Mesenchymal stem cell (in vitro differentiated cells and primary cell): ENCODE measurements at regions not wholly inside any gene's neighbourhood (a gene's known extent, or its start where the extent isn't known, plus 50 kb on each side); places are given as distances from the start of the nearest gene placed in this dataset.

Experiments
- DNase-seq: peaks from one replicate; pipeline ENCODE4 v3.0.0-alpha.2; 2013
- H2AFZ ChIP-seq: one replicate; pipeline ENCODE4 v1.6.1; 2013; ENCODE audit warnings: low read depth, mild to moderate bottlenecking, control low read depth, inconsistent platforms, low read length, moderate library complexity
- H2AK5ac ChIP-seq: 2 replicates; pipeline ENCODE4 v1.6.1; 2013; ENCODE audit warnings: low read length, moderate library complexity, mild to moderate bottlenecking, inconsistent platforms; ENCODE audit not compliant: severe bottlenecking
- H2BK120ac ChIP-seq: one replicate; pipeline ENCODE4 v1.6.1; 2013; ENCODE audit warnings: low read depth, mild to moderate bottlenecking, inconsistent platforms, low read length, moderate library complexity
- H2BK12ac ChIP-seq, 2 experiments: one replicate each; pipeline ENCODE4 v1.6.1; 2013; ENCODE audit warnings: inconsistent platforms in 2 of 2, low read length in 2 of 2, mild to moderate bottlenecking in 2 of 2, moderate library complexity in 2 of 2, control low read depth in 1 of 2
- H2BK15ac ChIP-seq: one replicate; pipeline ENCODE4 v1.6.1; 2013; ENCODE audit warnings: mild to moderate bottlenecking, low read depth, inconsistent platforms; ENCODE audit not compliant: poor library complexity, severe bottlenecking
- H2BK5ac ChIP-seq: 2 replicates; pipeline ENCODE4 v1.6.1; 2013; ENCODE audit warnings: low read depth, mild to moderate bottlenecking, low read length, control low read depth, inconsistent platforms; ENCODE audit not compliant: poor library complexity, severe bottlenecking
- H3K14ac ChIP-seq, 2 experiments: one replicate each; pipeline ENCODE4 v1.6.1; 2013; ENCODE audit warnings: inconsistent platforms in 2 of 2, low read length in 2 of 2, control low read depth in 1 of 2, mild to moderate bottlenecking in 1 of 2, moderate library complexity in 1 of 2
- H3K18ac ChIP-seq, 2 experiments: one replicate each; pipeline ENCODE4 v1.6.1; 2013; ENCODE audit warnings: inconsistent platforms in 2 of 2, low read length in 2 of 2, control low read depth in 1 of 2, low read depth in 1 of 2, mild to moderate bottlenecking in 1 of 2
- H3K23ac ChIP-seq, 2 experiments: one replicate each; pipeline ENCODE4 v1.6.1; 2013; ENCODE audit warnings: inconsistent platforms in 2 of 2, low read length in 2 of 2, mild to moderate bottlenecking in 2 of 2, moderate library complexity in 2 of 2, control low read depth in 1 of 2
- H3K27ac ChIP-seq: 2 replicates; pipeline ENCODE4 v1.5.1; 2013; ENCODE audit warnings: mild to moderate bottlenecking, moderate library complexity, low read length, control low read depth, inconsistent platforms; ENCODE audit not compliant: poor library complexity, severe bottlenecking
- H3K27me3 ChIP-seq, 2 experiments: 2 replicates each; pipeline versions ENCODE4 v1.6.1 to v1.7.0; 2013; ENCODE audit warnings: low read length in 2 of 2, mild to moderate bottlenecking in 2 of 2, moderate library complexity in 2 of 2, control low read depth in 1 of 2, inconsistent platforms in 1 of 2; ENCODE audit not compliant: control insufficient read depth in 1 of 2, insufficient read depth in 1 of 2
- H3K36me3 ChIP-seq, 2 experiments: 2 replicates each; pipeline versions ENCODE4 v1.6.1 to v1.7.0; 2013; ENCODE audit warnings: low read length in 2 of 2, control low read depth in 1 of 2, inconsistent platforms in 1 of 2, low read depth in 1 of 2, mild to moderate bottlenecking in 1 of 2; ENCODE audit not compliant: insufficient read depth in 2 of 2, control insufficient read depth in 1 of 2
- H3K4ac ChIP-seq, 2 experiments: one replicate each; pipeline ENCODE4 v1.6.1; 2013; ENCODE audit warnings: inconsistent platforms in 2 of 2, low read length in 2 of 2, mild to moderate bottlenecking in 2 of 2, moderate library complexity in 2 of 2, control low read depth in 1 of 2, low read depth in 1 of 2
- H3K4me1 ChIP-seq: 2 replicates; pipeline ENCODE4 v1.6.1; 2013; ENCODE audit warnings: low read depth, low read length, control low read depth; ENCODE audit not compliant: control insufficient read depth, insufficient read depth
- H3K4me2 ChIP-seq: 2 replicates; pipeline ENCODE4 v1.6.1; 2013; ENCODE audit warnings: low read length, mild to moderate bottlenecking, inconsistent platforms; ENCODE audit not compliant: poor library complexity, severe bottlenecking
- H3K4me3 ChIP-seq, 2 experiments: 2 replicates each; pipeline versions ENCODE4 v1.5.1 to v1.7.0; 2013; ENCODE audit warnings: low read length in 2 of 2, mild to moderate bottlenecking in 2 of 2, control low read depth in 1 of 2, low read depth in 1 of 2; ENCODE audit not compliant: insufficient read depth in 1 of 2
- H3K79me1 ChIP-seq: replicated peaks from 2 replicates; pipeline ENCODE4 v1.6.1; 2013; ENCODE audit warnings: mild to moderate bottlenecking, control low read depth, low read length, inconsistent platforms; ENCODE audit not compliant: poor library complexity, severe bottlenecking
- H3K9ac ChIP-seq: 2 replicates; pipeline ENCODE4 v1.7.0; 2013; ENCODE audit warnings: mild to moderate bottlenecking, low read length, moderate library complexity
- H3K9me3 ChIP-seq: 2 replicates; pipeline ENCODE4 v1.7.0; 2013; ENCODE audit warnings: mild to moderate bottlenecking, low read length; ENCODE audit not compliant: control insufficient read depth
- H4K8ac ChIP-seq: one replicate; pipeline ENCODE4 v1.6.1; 2013; ENCODE audit warnings: inconsistent platforms, mild to moderate bottlenecking, low read length, moderate library complexity
- H4K91ac ChIP-seq: one replicate; pipeline ENCODE4 v1.6.1; 2013; ENCODE audit warnings: mild to moderate bottlenecking, low read length, inconsistent platforms
- WGBS: methylation state at CpG from one replicate; pipeline ENCODE4 v1.1.7; 2013; ENCODE audit warnings: mixed read lengths; 5-methylcytosine and 5-hydroxymethylcytosine counted together

DNA sequence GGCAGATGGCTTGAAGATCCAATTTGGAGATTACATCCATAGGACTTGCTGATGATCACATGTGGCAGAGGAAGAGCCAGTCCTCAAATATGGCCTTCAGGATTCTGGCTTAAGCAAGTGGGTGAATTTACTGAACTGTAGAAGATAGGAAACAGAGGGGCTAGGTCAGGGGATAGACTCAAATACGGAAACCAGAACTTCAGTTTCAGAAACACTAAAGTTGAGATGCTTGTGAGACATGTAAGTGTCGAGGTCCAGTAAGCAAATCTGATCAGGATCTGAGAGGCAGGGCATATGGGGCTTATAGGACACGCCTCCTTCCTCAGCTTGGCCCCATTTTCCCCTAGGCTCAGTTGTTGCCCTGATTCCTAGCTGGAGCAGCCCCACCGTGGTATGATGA, 107.7 kb downstream of the LBH start:
- 85% methylated on average over 4 of the region's 4 CpGs for WGBS
- Histone ChIP-seq H3K36me3 (no peaks in the 10 kb centered on the region), H3K14ac (no peak overlapping the region), H3K4me2 (no peak overlapping the region), H3K27ac (no peak overlapping the region), H3K9ac (no peak overlapping the region), H2BK15ac (no peak overlapping the region), H3K27me3 (peaks cover 0 to 12% of the 10 kb centered on the region in 2 experiments), H3K4me3 (no peak overlapping the region), H2AFZ (no peak overlapping the region), H2BK12ac (no peak overlapping the region), H3K79me1 (no peaks in the 10 kb centered on the region), H3K4me1 (no peaks in the 10 kb centered on the region), H3K4ac (no peak overlapping the region), H3K9me3 (no peaks in the 10 kb centered on the region), H2AK5ac (no peak overlapping the region), H3K23ac (no peak overlapping the region), H4K8ac (no peak overlapping the region), H2BK5ac (no peak overlapping the region), H2BK120ac (no peak overlapping the region), H4K91ac (no peak overlapping the region), H3K18ac (peak overlapping the region in 1 of 2 experiments; percentile 28)
- no peak for DNase-seq

- H3K18ac ChIP-seq = no peak overlapping the region
- no peak overlapping the region for H3K4me3 ChIP-seq
- no peak overlapping the region for H3K4me2 ChIP-seq
- H3K4ac ChIP-seq = no peak overlapping the region
- no peak overlapping the region for H2BK15ac ChIP-seq
- H3K23ac ChIP-seq = no peak overlapping the region
- no peak for DNase-seq
- no peak overlapping the region for H2AK5ac ChIP-seq
- no peak overlapping the region for H3K9ac ChIP-seq
- H2BK120ac ChIP-seq = no peak overlapping the region
- H3K27me3 ChIP-seq = peaks cover 0 to 11% of the 10 kb centered on the region in 2 experiments
- H3K27ac ChIP-seq = no peak overlapping the region
- no peak overlapping the region for H2BK5ac ChIP-seq
- H3K36me3 ChIP-seq = no peaks in the 10 kb centered on the region
- no peak overlapping the region for H4K8ac ChIP-seq
- H2AFZ ChIP-seq = no peak overlapping the region
- no peak overlapping the region for H3K14ac ChIP-seq
- no peak overlapping the region for H2BK12ac ChIP-seq
- H3K79me1 ChIP-seq = no peaks in the 10 kb centered on the region
- H3K4me1 ChIP-seq = no peaks in the 10 kb centered on the region
- WGBS = 79% methylated on average over 8 of the region's 8 CpGs
- H3K9me3 ChIP-seq = no peaks in the 10 kb centered on the region
- no peak overlapping the region for H4K91ac ChIP-seq
Measured at GRCh38 chr2:30341500-30342267, 105.4 kb upstream of the LCLAT1 start.

DNA sequence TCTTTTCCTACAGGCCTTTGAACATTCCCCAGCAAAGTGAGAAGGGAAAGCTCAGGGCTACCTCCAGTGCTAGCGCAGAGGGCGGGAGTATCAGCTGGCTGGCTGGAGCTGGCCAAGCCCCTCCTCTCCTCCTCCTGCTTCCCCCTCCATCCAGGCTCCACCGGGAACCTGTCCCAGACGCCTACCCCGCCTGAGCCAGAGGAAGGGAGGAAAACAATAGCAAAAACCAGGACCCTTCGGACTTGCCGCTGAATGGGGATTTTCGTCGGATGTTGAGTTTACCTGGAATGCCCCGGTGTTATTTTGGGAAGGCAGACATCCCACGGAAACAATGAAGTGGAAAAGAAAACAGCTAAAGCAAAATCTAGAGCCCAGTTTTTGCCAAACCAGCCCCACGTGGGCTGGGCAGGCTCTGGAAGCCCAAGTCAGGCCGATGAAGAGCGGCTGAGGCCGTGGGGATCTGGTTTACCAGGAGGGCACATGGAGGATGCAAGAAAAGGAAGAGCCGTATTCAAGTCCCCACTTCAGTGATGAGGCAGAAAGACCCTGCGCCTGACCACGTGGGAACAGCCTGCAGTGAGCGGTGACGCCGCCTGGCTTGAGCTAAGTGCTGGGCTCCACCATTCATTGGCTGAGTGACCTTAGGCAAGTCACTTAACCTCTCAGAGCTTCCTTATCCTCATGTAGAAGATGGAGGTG, 100.4 kb upstream of the LCLAT1 start:
- H3K79me1 ChIP-seq = no peaks in the 10 kb centered on the region
- H2BK15ac ChIP-seq = no peak overlapping the region
- no peak overlapping the region for H3K23ac ChIP-seq
- no peak overlapping the region for H2BK120ac ChIP-seq
- WGBS = 73% methylated on average over 21 of the region's 21 CpGs
- no peak overlapping the region for H2BK12ac ChIP-seq
- no peak overlapping the region for H3K4ac ChIP-seq
- no peak overlapping the region for H4K91ac ChIP-seq
- H3K4me2 ChIP-seq = no peak overlapping the region
- H3K36me3 ChIP-seq = no peaks in the 10 kb centered on the region
- H3K4me3 ChIP-seq = no peak overlapping the region
- no peak overlapping the region for H4K8ac ChIP-seq
- H3K18ac ChIP-seq = no peak overlapping the region
- peaks cover 0 to 23% of the 10 kb centered on the region in 2 experiments for H3K27me3 ChIP-seq
- H3K27ac ChIP-seq = no peak overlapping the region
- no peaks in the 10 kb centered on the region for H3K4me1 ChIP-seq
- H3K14ac ChIP-seq = no peak overlapping the region
- H2BK5ac ChIP-seq = no peak overlapping the region
- no peak for DNase-seq
- no peak overlapping the region for H2AFZ ChIP-seq
- H3K9ac ChIP-seq = peak overlapping the region; percentile 15
- H3K9me3 ChIP-seq = no peaks in the 10 kb centered on the region
- no peak overlapping the region for H2AK5ac ChIP-seq

DNA sequence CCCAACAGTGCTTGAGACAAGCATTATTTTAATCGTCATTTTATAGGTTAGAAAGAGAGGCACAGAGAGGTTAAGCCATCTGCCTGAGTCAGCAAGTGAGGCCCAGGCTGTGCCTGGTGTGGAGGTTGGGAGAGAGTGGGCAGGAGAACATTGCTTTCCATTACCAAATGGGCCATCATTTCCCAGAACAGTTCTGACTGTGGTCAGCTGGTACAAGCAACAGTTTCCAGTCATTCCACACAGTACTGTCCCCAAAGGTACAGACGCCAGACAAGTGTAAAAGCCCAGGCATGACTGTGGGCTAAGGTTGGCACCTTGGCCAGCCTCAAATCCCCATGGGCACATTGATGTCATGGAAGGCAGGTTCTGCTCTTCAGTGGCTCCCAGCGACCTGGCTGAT, 98.2 kb upstream of the LCLAT1 start:
- H4K91ac ChIP-seq = no peak overlapping the region
- no peak overlapping the region for H2BK120ac ChIP-seq
- H3K4me1 ChIP-seq = no peaks in the 10 kb centered on the region
- H3K14ac ChIP-seq = no peak overlapping the region
- H3K9me3 ChIP-seq = no peaks in the 10 kb centered on the region
- H2BK5ac ChIP-seq = no peak overlapping the region
- H2BK12ac ChIP-seq = no peak overlapping the region
- H3K36me3 ChIP-seq = no peaks in the 10 kb centered on the region
- H3K9ac ChIP-seq = no peak overlapping the region
- no peak overlapping the region for H3K27ac ChIP-seq
- no peak overlapping the region for H2AK5ac ChIP-seq
- H3K4ac ChIP-seq = no peak overlapping the region
- no peak overlapping the region for H2BK15ac ChIP-seq
- no peak overlapping the region for H2AFZ ChIP-seq
- H3K27me3 ChIP-seq = peaks cover 0 to 24% of the 10 kb centered on the region in 2 experiments
- no peak for DNase-seq
- H3K18ac ChIP-seq = no peak overlapping the region
- no peaks in the 10 kb centered on the region for H3K79me1 ChIP-seq
- H3K4me3 ChIP-seq = no peak overlapping the region
- H3K23ac ChIP-seq = no peak overlapping the region
- no peak overlapping the region for H3K4me2 ChIP-seq
- WGBS = 95% methylated on average over 3 of the region's 3 CpGs
- H4K8ac ChIP-seq = no peak overlapping the region
